ENCODE measurements at regions not wholly inside any gene's neighbourhood (a gene's known extent, or its start where the extent isn't known, plus 50 kb on each side); places are given as distances from the start of the nearest gene placed in this dataset.

DNA sequence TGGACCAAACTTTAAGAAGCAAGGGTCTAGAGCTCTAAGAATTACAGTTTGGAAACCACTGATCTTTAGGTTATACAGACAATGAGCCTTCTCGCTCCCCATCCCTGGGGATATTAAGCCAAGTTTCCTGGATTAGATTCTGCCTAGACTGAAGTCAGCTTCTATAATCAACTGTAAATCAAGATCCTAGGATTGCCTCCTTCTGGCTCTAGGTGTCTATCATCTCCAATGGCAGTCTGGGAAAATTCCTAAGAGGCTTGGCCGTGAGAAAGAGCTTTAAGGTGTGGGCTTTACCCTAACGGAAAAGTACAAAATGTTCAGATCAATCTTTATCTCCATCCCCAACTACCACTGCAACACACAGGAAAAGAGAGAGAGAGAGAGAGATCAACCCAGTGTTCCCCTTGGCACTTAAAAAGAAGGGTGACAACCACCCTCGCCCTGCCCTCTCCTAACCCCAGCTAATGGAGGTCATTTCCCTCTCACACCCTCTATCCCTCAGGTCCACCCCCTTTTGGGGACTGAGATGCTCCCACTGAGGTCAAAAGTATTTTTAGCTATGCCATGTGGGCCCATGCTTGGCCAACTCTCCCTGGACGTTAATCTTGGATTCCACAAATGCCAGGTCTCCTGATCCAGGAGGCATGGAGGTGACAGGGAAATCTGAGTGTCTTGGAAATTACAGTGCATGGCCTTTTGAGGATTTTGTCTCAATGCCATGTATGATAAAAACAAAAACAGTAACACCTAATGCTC lies 202.8 kb upstream of the BCL6 start:
- BruUV-seq (replicated peaks): no TSS peak
- TF ChIP-seq REST (IDR thresholded peaks at IDR 0.05; ENCODE audit: low read depth): no peak
- no peak for TF ChIP-seq JUND (IDR thresholded peaks at IDR 0.05)
- no peak for TF ChIP-seq SRF (IDR thresholded peaks at IDR 0.05; ENCODE audit: low read depth)
- TF ChIP-seq MAX (IDR thresholded peaks at IDR 0.05): no peak
- no peak for TF ChIP-seq SP1 (IDR thresholded peaks at IDR 0.05; ENCODE audit: low read depth)
- H4K20me1 ChIP-seq (ENCODE audit: insufficient read depth): no peaks in the 10 kb centered on the region
- no peaks in the 10 kb centered on the region for H3K9me2 ChIP-seq (ENCODE audit: insufficient read depth)
- no peak overlapping the region for H3K4me2 ChIP-seq (ENCODE audit: low read length)
- intact Hi-C loops (cut with micrococcal nuclease): no loop called here
- ChIA-PET POLR2A (no interaction called here), CTCF (no interaction called here), RAD21 (ENCODE audit: low non-redundant PET in 1 of 2, low total read pairs in 2 of 2, uncharacterized antibody in 2 of 2, unreplicated experiment in 2 of 2) (no interaction called here)
- no peaks in the 10 kb centered on the region for H3K36me3 ChIP-seq (ENCODE audit: control insufficient read depth in 1 of 2, insufficient read depth in 2 of 2, low read length in 2 of 2)
- no peaks in the 10 kb centered on the region for H3K4me1 ChIP-seq (ENCODE audit: control insufficient read depth in 1 of 2, insufficient read depth in 2 of 2, low read length in 2 of 2)
- H3K79me2 ChIP-seq (ENCODE audit: insufficient read depth, low read length): no peaks in the 10 kb centered on the region
- no peaks in the 10 kb centered on the region; the same call in 1 of the 2 replicates for H3K27me3 ChIP-seq (ENCODE audit: insufficient read depth, low read length)
- H3K9ac ChIP-seq (ENCODE audit: low read length): no peak overlapping the region
- no peak overlapping the region for H3K27ac ChIP-seq (ENCODE audit: low read depth, low read length)
- DNase-seq (ENCODE audit: low read depth, low spot score) (no peak), ATAC-seq (no peak)
- no peak overlapping the region for H2AFZ ChIP-seq (ENCODE audit: low read depth, low read length, poor library complexity, severe bottlenecking)
- H3K9me3 ChIP-seq (ENCODE audit: control insufficient read depth in 1 of 2, insufficient read depth in 1 of 2, low read depth in 1 of 2, low read length in 2 of 2): no peaks in the 10 kb centered on the region
- H3K4me3 ChIP-seq (replicated peaks in 1 of 2; ENCODE audit: low read depth in 1 of 2, low read length in 2 of 2): no peak overlapping the region

Data from HCT116 (cell line).